ENCODE measurements at regions not wholly inside any gene's neighbourhood (a gene's known extent, or its start where the extent isn't known, plus 50 kb on each side); places are given as distances from the start of the nearest gene placed in this dataset.

DNA sequence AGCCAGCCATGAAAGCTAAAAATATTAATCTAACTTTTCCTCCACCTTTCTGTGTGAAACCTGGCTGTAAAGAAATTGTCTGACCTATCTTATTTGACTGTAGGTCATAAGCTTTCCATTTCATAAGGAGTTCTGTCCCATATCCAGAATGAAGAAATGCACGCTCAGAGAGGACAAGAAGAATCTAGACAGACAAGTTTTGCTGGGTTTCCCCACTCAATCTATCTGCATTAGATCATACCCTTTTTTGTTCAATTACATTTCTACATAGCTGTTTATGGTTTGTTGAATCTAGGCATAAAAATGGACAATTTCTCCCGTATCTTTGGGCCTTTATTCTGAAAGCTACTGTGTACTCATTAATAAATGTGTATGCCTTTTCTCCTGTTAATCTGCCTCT, 1495.1 kb downstream of the C4orf33 start:
- intact Hi-C loops (cut with micrococcal nuclease; ENCODE audit: unreplicated experiment) = no loop called here
- DNase-seq (ENCODE audit: low read depth, low spot score) (no peak), ATAC-seq (no peak), FAIRE-seq (no peak)
- ChIA-PET SMC1A (ENCODE audit: uncharacterized antibody, unreplicated experiment) (interaction anchor here (0.7 to 1.2 kb wide), 3 partner anchors 11 to 23 kb away, joined by 3 to 4 read pairs (median 3); no protein-coding TSS in a partner anchor), RAD21 (ENCODE audit: unreplicated experiment) (no interaction called here), POLR2A (no interaction called here), CTCF (interaction anchor here (0.7 to 1.2 kb wide), 2 partner anchors 10 to 15 kb away, joined by 3 read pairs; no protein-coding TSS in a partner anchor)
- H3K79me2 ChIP-seq (ENCODE audit: control insufficient read depth, insufficient read depth, low read length) = no peaks in the 10 kb centered on the region
- 24% methylated on average over 2 of the region's 2 CpGs for WGBS (ENCODE audit: insufficient coverage, insufficient replicate concordance, low lambda C conversion rate, missing lambda C conversion rate)
- TF ChIP-seq MEF2B (IDR thresholded peaks at IDR 0.05; ENCODE audit: partially characterized antibody, poor library complexity, severe bottlenecking) = no peak
- no peaks in the 10 kb centered on the region for H3K4me1 ChIP-seq (ENCODE audit: control insufficient read depth, insufficient read depth, low read length)
- H3K9me3 ChIP-seq (replicated peaks; ENCODE audit: control insufficient read depth, insufficient read depth, low read length) = no peaks in the 10 kb centered on the region
- H3K4me3 ChIP-seq = no peak overlapping the region
- no peak overlapping the region for H2AFZ ChIP-seq (ENCODE audit: control insufficient read depth, low read depth, low read length)
- no peaks in the 10 kb centered on the region for H4K20me1 ChIP-seq (ENCODE audit: control insufficient read depth, insufficient read depth)
- H3K4me2 ChIP-seq (ENCODE audit: control insufficient read depth, insufficient read depth) = no peak overlapping the region
- no peaks in the 10 kb centered on the region for H3K27me3 ChIP-seq (replicated peaks in 1 of 2; ENCODE audit: control insufficient read depth in 2 of 2, insufficient read depth in 2 of 2, low read length in 1 of 2)
- in situ Hi-C loops (cut with MboI) = no loop called here
- no peaks in the 10 kb centered on the region for H3K36me3 ChIP-seq (ENCODE audit: control insufficient read depth in 2 of 2, insufficient read depth in 2 of 2, low read length in 1 of 2)
- H3K27ac ChIP-seq (ENCODE audit: control insufficient read depth, insufficient read depth) = no peak overlapping the region
- BruUV-seq (replicated peaks) = no TSS peak
- H3K9ac ChIP-seq (ENCODE audit: control insufficient read depth, insufficient read depth, low read length) = no peak overlapping the region

DNA sequence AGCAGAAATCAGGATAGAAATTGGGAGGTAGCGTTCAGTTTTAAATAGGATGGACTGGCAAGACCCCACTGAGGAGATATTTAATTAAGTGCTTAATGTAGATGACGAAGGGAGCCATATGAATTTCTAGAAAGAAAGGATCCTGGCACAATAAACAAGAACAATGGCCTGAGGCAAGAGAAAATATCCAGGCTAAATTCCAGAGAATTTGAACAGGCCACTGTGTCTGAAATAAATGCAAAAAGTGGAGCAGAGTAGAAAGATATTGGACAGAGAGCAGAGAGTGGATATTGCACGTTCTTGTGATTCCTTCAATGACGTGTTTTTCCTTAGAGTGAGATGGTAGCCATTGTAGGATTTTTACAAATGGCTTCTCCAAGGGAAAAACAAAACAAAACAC, 1504.8 kb downstream of the C4orf33 start:
- no peaks in the 10 kb centered on the region for H3K9me3 ChIP-seq (replicated peaks; ENCODE audit: control insufficient read depth, insufficient read depth, low read length)
- ChIA-PET SMC1A (ENCODE audit: uncharacterized antibody, unreplicated experiment) (interaction anchor here (0.7 to 0.8 kb wide), 2 partner anchors 14 to 16 kb away, joined by 3 to 5 read pairs; no protein-coding TSS in a partner anchor), CTCF (interaction anchor here (1.0 kb wide), 1 partner anchor 10 kb away, joined by 3 read pairs; no protein-coding TSS in a partner anchor), POLR2A (no interaction called here), RAD21 (ENCODE audit: unreplicated experiment) (no interaction called here)
- no peak for FAIRE-seq
- H3K27me3 ChIP-seq (replicated peaks in 1 of 2; ENCODE audit: control insufficient read depth in 2 of 2, insufficient read depth in 2 of 2, low read length in 1 of 2) = no peaks in the 10 kb centered on the region
- H3K79me2 ChIP-seq (ENCODE audit: control insufficient read depth, insufficient read depth, low read length) = no peaks in the 10 kb centered on the region
- no peaks in the 10 kb centered on the region for H3K36me3 ChIP-seq (ENCODE audit: control insufficient read depth in 2 of 2, insufficient read depth in 2 of 2, low read length in 1 of 2)
- H3K4me3 ChIP-seq = no peak overlapping the region
- ATAC-seq = no peak
- intact Hi-C loops (cut with micrococcal nuclease; ENCODE audit: unreplicated experiment) (no loop called here), in situ Hi-C loops (cut with MboI) (no loop called here)
- DNase-seq (ENCODE audit: low read depth, low spot score) = no peak
- no peak overlapping the region for H2AFZ ChIP-seq (ENCODE audit: control insufficient read depth, low read depth, low read length)
- H3K4me1 ChIP-seq (ENCODE audit: control insufficient read depth, insufficient read depth, low read length) = no peaks in the 10 kb centered on the region
- BruUV-seq (replicated peaks) = no TSS peak
- no peak overlapping the region for H3K27ac ChIP-seq (ENCODE audit: control insufficient read depth, insufficient read depth)
- no peaks in the 10 kb centered on the region for H4K20me1 ChIP-seq (ENCODE audit: control insufficient read depth, insufficient read depth)
- 21% methylated on average over 4 of the region's 4 CpGs for WGBS (ENCODE audit: insufficient coverage, insufficient replicate concordance, low lambda C conversion rate, missing lambda C conversion rate)
- H3K9ac ChIP-seq (ENCODE audit: control insufficient read depth, insufficient read depth, low read length) = no peak overlapping the region
- H3K4me2 ChIP-seq (ENCODE audit: control insufficient read depth, insufficient read depth) = no peak overlapping the region
- TF ChIP-seq ZNF384 (IDR thresholded peaks at IDR 0.05; ENCODE audit: borderline replicate concordance, low read depth, low read length) (no peak), ZNF592 (IDR thresholded peaks at IDR 0.05) (no peak), STAT1 (conservative IDR thresholded peaks at IDR 0.05) (no peak), POLR2AphosphoS5 (IDR thresholded peaks at IDR 0.05; ENCODE audit: low read length) (no peak), ZNF207 (IDR thresholded peaks at IDR 0.05; ENCODE audit: borderline replicate concordance) (no peak), BMI1 (IDR thresholded peaks at IDR 0.05; ENCODE audit: borderline replicate concordance) (no peak), KAT2A (conservative IDR thresholded peaks at IDR 0.05; ENCODE audit: control insufficient read depth, low read depth, low read length) (no peak), ASH2L (IDR thresholded peaks at IDR 0.05; ENCODE audit: borderline replicate concordance, low read depth) (no peak), CHD1 (IDR thresholded peaks at IDR 0.05; ENCODE audit: low read depth, low read length) (no peak), BCL3 (IDR thresholded peaks at IDR 0.05; ENCODE audit: borderline replicate concordance, insufficient read depth, low read depth, low read length, poor library complexity, severe bottlenecking) (no peak), MEF2A (IDR thresholded peaks at IDR 0.05; ENCODE audit: insufficient read depth, low read depth, low read length) (no peak), TCF7 (IDR thresholded peaks at IDR 0.05; ENCODE audit: borderline replicate concordance) (no peak)

All from GM12878 (cell line).